22Rv1 (cell line): ENCODE measurements at regions not wholly inside any gene's neighbourhood (a gene's known extent, or its start where the extent isn't known, plus 50 kb on each side); places are given as distances from the start of the nearest gene placed in this dataset.

Source experiments
- ZFX ChIP-seq: fragments of 450-650 bp; IDR thresholded peaks from 2 replicates; pipeline ENCODE4 v1.6.1; 2017; ENCODE audit warnings: antibody characterized with exemption, borderline replicate concordance
- TF ChIP-seq, protein P1 (sequence below): fragments of 450-650 bp; IDR thresholded peaks from 2 replicates; pipeline ENCODE4 v1.5.1; 2017; ENCODE audit warnings: mild to moderate bottlenecking

DNA sequence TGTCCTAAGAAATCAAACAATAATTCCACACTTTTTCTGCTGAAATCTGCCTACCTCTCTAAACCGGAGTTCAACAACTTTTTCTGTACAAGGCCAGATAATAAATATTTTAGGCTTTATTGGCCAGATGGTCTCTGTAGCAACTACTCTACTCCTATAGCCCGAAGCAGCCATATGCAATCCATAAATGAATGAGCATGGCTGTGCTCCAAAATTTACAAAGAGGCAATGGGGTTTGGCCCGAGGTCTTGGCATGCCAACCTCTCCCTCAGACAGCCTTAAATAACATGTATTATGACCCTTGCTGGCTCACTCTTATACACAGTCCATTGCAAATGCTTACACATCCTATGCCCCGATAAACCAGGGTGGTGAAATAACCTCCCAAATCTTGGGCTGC lies 98.6 kb upstream of the GPM6A start:
- TF ChIP-seq, protein P1, sequence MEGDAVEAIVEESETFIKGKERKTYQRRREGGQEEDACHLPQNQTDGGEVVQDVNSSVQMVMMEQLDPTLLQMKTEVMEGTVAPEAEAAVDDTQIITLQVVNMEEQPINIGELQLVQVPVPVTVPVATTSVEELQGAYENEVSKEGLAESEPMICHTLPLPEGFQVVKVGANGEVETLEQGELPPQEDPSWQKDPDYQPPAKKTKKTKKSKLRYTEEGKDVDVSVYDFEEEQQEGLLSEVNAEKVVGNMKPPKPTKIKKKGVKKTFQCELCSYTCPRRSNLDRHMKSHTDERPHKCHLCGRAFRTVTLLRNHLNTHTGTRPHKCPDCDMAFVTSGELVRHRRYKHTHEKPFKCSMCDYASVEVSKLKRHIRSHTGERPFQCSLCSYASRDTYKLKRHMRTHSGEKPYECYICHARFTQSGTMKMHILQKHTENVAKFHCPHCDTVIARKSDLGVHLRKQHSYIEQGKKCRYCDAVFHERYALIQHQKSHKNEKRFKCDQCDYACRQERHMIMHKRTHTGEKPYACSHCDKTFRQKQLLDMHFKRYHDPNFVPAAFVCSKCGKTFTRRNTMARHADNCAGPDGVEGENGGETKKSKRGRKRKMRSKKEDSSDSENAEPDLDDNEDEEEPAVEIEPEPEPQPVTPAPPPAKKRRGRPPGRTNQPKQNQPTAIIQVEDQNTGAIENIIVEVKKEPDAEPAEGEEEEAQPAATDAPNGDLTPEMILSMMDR = no peak
- no peak for TF ChIP-seq ZFX
